LNCaP clone FGC (cell line): ENCODE measurements at regions not wholly inside any gene's neighbourhood (a gene's known extent, or its start where the extent isn't known, plus 50 kb on each side); places are given as distances from the start of the nearest gene placed in this dataset.

ENCODE experiments used
- DNase-seq: peaks from one replicate; pipeline ENCODE4 v3.0.0-alpha.2; 2011; ENCODE audit warnings: low read depth
- H3K4me3 ChIP-seq: 2 replicates; pipeline ENCODE4 v1.5.1; 2011; ENCODE audit warnings: mild to moderate bottlenecking, low read depth, low read length, control low read depth
- CTCF ChIP-seq: IDR thresholded peaks from 2 replicates; pipeline ENCODE4 v1.5.1; 2012; ENCODE audit warnings: mild to moderate bottlenecking; ENCODE audit not compliant: control insufficient read depth, insufficient read depth; ENCODE audit errors: extremely low read depth

- H3K4me3 ChIP-seq, result no peak overlapping the region
- TF ChIP-seq CTCF, result no peak
- DNase-seq, result no peak
These were observed 83.5 kb upstream of the ZBTB40 start for GRCh38 chr1:22368125-22368524.

- TF ChIP-seq CTCF, result no peak
- no peak for DNase-seq
- H3K4me3 ChIP-seq, result no peak overlapping the region
These were observed 82.1 kb upstream of the ZBTB40 start for GRCh38 chr1:22369294-22370189.

- TF ChIP-seq CTCF, result no peak
- no peak overlapping the region for H3K4me3 ChIP-seq
- DNase-seq, result no peak
These were observed 81.5 kb upstream of the ZBTB40 start for GRCh38 chr1:22370190-22370498.

GRCh38 chr1:22371408-22371807 lies 80.2 kb upstream of the ZBTB40 start:
- DNase-seq, result no peak
- TF ChIP-seq CTCF, result no peak
- H3K4me3 ChIP-seq, result no peak overlapping the region

- no peak for DNase-seq
- H3K4me3 ChIP-seq, result no peak overlapping the region
- no peak for TF ChIP-seq CTCF
These were observed 78.4 kb upstream of the ZBTB40 start for GRCh38 chr1:22373252-22373651.

- TF ChIP-seq CTCF, result no peak
- no peak overlapping the region for H3K4me3 ChIP-seq
- DNase-seq, result no peak
These were observed 77.7 kb upstream of the ZBTB40 start for GRCh38 chr1:22374001-22374400.

GRCh38 chr1:22375601-22376000 lies 76.0 kb upstream of the ZBTB40 start:
- H3K4me3 ChIP-seq, result no peak overlapping the region
- TF ChIP-seq CTCF, result no peak
- DNase-seq, result no peak
